GM18951 (cell line): ENCODE measurements at regions not wholly inside any gene's neighbourhood (a gene's known extent, or its start where the extent isn't known, plus 50 kb on each side); places are given as distances from the start of the nearest gene placed in this dataset.

Experiments
- POLR2A ChIP-seq: IDR thresholded peaks from 4 replicates; pipeline ENCODE4 v1.6.1; 2011; ENCODE audit warnings: mild to moderate bottlenecking; ENCODE audit not compliant: insufficient read length, insufficient read depth; ENCODE audit errors: extremely low read depth
- in situ Hi-C: fragments of 300-500 bp; cut with MboI; formaldehyde crosslinking; loops from one replicate; pipeline ENCODE4 v1.12.0; 2022; ENCODE audit warnings: low sequenced_read_pairs, mixed read lengths, inconsistent platforms; ENCODE audit not compliant: unreplicated experiment

DNA sequence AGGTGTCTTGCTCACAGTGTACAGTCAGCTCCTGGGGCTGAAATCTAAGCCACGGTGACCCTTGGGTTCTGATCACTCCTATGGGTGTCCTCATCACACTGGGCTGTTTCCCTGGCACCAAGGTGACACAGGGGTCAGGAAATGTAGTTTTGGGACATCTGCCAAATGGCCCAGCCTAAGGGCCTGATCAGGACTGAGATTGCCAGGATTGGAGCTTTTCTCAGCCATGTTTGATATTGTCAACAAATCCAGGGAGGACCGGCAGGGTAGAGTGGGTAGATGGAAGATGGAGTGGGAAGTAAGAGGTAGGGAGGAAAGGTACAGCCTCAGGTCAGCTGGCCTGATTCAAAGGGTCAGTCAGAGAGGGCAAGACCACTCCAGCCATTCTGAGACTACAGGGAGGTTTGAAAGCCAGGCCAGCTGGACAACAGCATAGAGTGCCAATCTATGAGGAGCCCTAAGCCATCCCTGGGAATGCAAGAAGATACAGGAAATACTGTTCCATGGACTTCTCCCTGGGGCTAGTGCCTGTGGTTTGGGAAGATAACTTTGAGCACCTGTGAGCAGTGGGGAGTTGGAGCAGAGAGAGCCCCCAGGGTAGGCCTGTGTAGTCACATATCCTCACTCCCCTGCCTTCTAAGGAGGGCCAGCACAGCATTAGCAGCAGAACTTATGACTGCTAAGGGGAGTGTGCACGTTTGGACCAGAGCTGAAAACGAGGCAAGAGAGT lies 377.3 kb upstream of the ZMIZ1 start:
- no peak for TF ChIP-seq POLR2A
- in situ Hi-C loops = no loop called here

DNA sequence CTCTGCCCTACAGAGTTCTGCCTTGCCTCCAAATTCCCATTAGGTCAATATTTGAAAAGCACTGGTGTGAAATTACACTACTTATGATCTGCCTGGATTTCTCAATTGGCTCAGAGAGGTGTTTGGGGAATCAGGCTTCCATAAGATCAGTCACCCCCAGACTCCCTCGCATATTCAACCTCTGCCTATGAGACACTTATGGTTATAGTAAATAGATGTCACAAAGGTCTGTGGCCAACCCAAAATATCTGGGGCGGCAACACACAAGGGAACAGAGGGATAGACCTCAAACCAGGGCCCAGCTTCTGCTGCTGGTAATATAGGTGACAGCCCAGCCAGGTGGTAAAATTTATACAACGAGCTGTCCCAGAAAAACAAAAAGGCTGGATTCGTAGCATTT lies 376.7 kb upstream of the ZMIZ1 start:
- TF ChIP-seq POLR2A = no peak
- in situ Hi-C loops = no loop called here

DNA sequence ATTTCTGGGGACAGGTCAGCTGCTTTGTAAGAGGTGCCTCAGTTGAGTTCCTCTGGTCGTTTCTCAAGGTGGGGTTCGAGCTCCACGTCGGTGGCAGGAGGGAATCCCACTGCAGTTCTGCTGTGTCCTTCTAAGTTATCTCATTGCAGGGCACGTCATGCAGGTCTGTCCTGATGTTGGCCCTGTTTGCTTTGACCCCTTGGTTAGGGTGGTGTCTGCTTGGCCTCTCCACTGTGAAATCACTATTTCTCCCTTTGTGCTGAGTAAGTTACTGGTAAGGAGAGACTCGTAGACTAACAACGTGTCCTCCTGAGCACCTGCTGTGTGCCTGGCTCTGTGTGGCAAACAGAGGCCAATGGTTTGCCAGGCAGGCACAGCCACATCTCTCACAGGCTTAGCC lies 372.9 kb upstream of the ZMIZ1 start:
- in situ Hi-C loops = no loop called here
- TF ChIP-seq POLR2A = no peak

DNA sequence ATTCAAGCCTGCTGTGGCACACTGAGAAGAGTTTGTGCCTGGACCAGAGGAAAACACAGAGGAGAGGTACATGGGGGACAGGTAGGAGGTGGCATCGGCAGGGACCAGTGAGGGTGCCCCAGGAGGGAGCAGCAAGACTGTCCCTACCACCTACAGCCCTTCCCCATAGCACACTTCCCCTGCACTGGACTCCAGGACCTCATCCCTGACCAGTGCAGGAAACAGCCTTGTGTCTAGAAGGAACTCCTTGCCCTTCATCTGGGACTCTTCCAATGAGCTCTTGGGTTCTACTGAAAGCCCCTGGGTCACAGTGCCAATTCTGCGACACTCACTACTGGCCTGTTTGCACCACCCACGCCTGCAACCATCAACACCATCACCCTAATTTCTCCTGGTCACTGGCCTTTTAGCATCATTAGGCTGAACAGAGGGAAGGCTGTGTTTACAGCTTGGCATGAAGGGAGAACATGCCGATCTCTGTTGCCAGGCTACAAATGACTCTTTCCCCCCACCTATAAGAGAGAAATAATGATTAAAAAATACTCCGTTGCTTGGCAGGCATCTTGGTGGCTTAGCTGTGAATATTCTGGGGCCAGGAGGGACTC lies 371.9 kb upstream of the ZMIZ1 start:
- in situ Hi-C loops = no loop called here
- no peak for TF ChIP-seq POLR2A

DNA sequence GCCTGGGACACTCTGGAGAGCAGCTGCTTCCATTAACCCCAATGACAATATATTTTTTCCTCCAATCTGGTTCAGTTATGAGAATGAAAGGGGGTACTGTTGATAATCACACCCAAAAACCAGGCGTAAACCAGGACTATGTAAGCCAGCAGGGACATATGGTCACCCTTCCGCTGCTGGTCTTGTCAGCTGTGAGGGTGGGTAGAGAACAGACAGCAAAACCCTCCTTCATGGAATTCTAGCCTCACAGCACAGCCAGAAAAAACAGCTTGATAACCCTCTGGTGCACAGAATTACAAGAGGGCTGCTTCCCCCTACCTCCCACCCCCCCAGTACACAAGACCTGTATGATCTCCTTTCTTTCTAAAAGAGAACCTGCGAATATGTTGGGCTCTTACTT lies 368.8 kb upstream of the ZMIZ1 start:
- TF ChIP-seq POLR2A = no peak
- in situ Hi-C loops = no loop called here

DNA sequence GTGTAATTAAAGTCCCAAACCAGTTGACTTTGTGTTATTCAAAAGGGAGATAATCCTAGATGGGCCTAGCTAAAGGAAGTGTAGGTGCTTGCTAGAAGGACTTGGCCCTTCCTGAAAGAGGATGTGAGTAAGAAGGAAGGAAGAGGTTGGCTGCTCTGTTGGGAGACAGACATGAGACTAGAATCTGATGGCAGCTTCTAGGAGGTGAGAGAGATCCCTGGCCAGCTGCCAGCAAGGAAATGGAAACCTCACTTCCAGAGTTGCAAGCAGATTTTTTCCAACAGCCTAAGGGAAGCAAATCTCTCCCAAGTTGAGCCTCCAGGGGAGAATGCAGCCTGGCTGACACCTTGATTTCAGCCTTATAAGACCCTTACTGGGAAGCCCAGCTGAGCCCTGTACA lies 368.4 kb upstream of the ZMIZ1 start:
- TF ChIP-seq POLR2A = no peak
- in situ Hi-C loops = no loop called here

DNA sequence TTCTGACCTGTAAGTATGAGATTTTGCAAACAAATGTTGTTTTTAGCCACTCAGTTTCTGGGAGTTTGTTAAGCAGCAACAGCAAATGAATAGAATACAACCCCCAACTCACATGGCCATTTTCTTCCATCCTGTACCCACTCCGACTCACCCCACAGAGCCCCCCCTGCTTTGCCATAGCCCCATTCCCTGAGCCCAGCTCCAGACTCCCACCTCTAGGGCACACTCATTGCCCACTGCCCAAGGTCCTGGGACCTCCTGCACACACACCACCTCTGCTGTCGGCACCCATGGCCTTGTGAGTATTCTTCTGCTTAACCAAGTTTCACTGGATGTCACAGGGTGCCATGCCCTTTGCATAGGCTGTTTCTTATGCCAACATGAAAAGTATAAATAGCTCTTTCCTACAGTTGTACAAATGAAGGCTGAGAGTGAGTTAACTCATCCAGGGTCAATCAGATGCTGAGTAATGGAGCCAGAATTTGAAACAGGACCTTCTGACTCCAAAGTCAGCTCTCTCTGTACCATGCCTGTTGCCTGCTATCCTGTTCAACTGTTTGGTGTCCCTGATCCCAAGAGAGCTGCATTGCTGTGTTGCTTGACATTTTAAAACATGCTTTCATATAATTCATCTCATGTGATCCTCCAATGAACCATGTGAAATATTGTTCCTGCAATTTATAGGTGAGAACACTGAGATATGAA lies 367.8 kb upstream of the ZMIZ1 start:
- in situ Hi-C loops = no loop called here
- TF ChIP-seq POLR2A = no peak

DNA sequence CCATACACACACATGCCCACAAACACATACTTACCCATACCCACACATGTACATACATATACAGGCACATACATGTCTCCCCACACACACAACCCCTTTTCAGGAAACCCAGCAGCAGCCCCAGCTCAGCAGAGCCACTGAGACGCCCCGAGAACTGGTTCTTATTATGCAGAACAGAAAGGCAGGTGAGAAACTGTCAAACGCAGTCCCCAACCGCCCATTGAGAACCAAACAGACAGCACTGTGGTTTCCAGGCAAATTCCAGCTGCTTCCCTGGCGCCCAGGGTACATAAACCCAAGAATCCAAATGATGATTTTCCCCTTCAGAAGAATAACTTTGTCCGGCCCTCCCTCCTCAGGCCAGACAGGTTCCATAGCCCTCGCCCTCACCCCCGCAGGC lies 366.6 kb upstream of the ZMIZ1 start:
- no peak for TF ChIP-seq POLR2A
- in situ Hi-C loops = no loop called here

DNA sequence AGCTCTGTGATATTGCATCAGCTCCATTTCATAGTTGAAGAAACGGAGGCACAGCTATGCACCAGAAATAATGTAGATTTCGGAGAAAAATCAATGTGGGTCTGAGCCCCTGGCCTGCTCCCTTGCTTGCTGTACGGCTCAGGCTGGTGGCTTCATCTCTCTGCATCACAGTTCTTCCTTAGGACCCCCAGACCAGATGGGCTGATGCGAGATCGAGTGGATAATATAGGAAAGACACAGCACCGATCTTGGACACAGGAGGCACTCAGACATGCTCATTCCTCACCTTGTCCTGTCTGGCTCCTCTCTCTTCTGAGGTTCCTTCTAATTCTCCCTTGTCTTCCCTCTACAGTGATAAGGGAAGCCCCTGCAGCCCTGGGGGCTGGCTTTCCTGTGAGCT lies 365.9 kb upstream of the ZMIZ1 start:
- no peak for TF ChIP-seq POLR2A

DNA sequence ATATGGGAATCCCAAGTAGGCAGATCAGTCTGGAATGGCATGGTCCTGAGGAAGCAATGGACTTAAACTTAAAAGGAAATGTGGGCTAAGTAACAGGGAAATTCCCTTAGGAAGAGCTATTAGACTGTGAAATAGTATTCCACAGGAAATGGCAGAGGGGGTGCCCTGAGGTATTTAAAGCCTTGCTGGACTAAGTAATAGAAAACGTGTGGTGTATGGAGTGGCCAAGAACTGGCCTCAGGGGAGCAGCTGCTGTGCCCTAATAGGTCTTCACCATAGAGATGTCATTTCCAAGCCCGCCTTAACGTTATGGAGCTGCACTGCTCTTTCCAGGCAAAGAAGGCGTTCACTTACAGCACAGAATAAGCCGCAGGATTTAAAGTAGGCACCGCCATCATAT lies 365.2 kb upstream of the ZMIZ1 start:
- no peak for TF ChIP-seq POLR2A
- in situ Hi-C loops = no loop called here

More for the DNA sequence above, 365.9 kb upstream of the ZMIZ1 start:
- in situ Hi-C loops = no loop called here

DNA sequence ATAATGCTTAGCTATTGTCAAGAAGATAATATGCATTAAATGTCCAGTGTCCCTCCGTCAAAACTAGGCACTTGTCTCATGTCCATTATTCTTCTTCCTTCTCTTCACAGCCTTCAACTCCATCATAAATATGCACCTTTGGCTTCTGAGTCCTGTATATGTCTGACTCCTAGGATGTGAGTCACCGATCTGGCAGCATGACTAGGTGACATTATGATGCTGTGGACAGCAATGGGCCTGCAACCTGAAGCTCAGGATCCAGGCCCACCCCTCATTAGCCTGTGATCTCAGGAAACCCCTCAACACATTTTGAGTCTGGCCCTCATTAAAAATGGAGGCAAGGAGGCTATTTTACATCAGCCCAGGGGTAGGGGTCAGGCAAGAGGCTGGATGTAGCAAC lies 362.5 kb upstream of the ZMIZ1 start:
- TF ChIP-seq POLR2A = no peak
- in situ Hi-C loops = no loop called here

DNA sequence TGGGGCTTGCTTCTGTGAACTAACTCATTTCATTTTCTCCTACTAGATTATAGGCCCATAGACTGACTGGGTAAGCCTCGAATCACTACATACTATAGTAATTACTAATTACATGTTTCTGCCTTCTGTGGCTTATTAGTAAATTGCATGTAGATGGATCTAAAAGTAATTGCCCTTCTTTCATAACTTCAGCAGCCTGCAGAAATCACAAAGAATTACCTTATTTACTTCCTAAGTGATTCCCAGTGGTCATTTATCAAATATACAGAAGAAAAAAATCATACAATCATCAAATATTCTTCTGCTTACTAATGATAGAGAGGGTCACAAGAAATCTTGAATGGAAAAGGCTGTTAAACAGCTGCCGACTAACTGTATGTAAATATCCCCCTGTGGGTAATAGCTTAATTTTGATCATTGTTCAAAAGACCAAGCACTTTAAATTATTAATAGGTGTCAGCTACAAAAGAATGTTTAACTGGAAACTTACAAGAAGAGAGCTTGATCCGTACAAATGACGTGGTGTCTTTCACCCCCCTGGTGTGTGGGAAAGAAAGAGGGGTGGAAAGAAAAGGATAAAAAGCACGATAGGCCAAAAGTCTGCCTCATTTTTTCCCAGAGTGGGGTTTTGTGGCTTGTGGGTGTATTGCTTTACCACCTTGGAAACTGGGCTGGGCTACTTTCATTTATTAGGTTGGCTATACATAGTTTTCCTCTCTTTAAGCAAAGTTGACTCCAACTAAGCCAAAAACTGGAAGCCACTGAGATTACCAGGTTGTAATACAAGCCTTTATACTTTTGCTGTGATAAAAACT lies 361.8 kb upstream of the ZMIZ1 start:
- no peak for TF ChIP-seq POLR2A
- in situ Hi-C loops = no loop called here

DNA sequence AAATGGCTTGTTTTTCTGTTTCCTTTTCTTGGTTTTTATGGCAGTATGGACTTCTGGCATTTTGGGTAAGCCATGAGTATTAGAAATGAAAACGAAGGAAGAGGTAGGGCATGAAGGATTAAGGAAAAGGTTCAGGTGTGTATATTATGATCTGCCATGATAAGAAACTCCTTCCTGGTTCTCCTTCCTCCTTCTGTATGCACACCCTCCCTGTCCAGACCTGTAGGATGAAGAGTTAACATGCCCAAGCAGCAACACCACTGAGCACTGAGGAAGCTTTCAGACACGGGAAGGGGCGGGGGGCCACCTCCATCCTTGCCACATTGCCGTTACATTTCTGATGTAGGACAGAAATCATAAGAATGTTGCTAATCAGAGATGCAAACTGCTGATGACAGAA lies 361.0 kb upstream of the ZMIZ1 start:
- in situ Hi-C loops = no loop called here
- no peak for TF ChIP-seq POLR2A
